PC-9 (cell line): ENCODE measurements at regions not wholly inside any gene's neighbourhood (a gene's known extent, or its start where the extent isn't known, plus 50 kb on each side); places are given as distances from the start of the nearest gene placed in this dataset.

Experiments used
- BruUV-seq: library from RNA; stranded (reverse); fragments of 400-500 nt; replicated peaks from 2 replicates; lab custom pipeline; 2021; lab: Mats Ljungman, UMichigan
- CTCF ChIA-PET: fragments of 300-600 bp; sonication (Branson Sonifier 250); formaldehyde crosslinking; loops from one replicate; lab custom pipeline; 2022; ENCODE audit warnings: antibody characterized with exemption; lab: Charles Lee
- POLR2A ChIA-PET: fragments of 300-600 bp; sonication (Branson Sonifier 250); formaldehyde crosslinking; loops from one replicate; lab custom pipeline; 2022; ENCODE audit warnings: antibody characterized with exemption; ENCODE audit not compliant: unreplicated experiment; lab: Charles Lee
- DNase-seq, 2 experiments: peaks; one replicate each; pipeline versions ENCODE4 v3.0.0 to v3.0.0-alpha.2; 2015 to 2022; ENCODE audit warnings: mixed read lengths in 1 of 2
- H2AFZ ChIP-seq: fragments of 200-600 bp; sonication (generic); 2 replicates; pipeline ENCODE4 v1.8.1; 2017; ENCODE audit warnings: antibody characterized with exemption
- H3F3A ChIP-seq: fragments of 200-600 bp; sonication (generic); 2 replicates; pipeline ENCODE4 v1.8.1; 2017; ENCODE audit warnings: antibody characterized with exemption, mild to moderate bottlenecking, low read depth; ENCODE audit not compliant: insufficient read depth
- H3K27ac ChIP-seq: fragments of 200-600 bp; sonication (generic); 2 replicates; pipeline ENCODE4 v1.6.1; 2016; ENCODE audit warnings: mixed run types
- H3K27me3 ChIP-seq: fragments of 200-600 bp; sonication (generic); 2 replicates; pipeline ENCODE4 v1.6.1; 2016; ENCODE audit warnings: low read depth, mixed run types; ENCODE audit not compliant: insufficient read depth
- H3K36me3 ChIP-seq: fragments of 200-600 bp; sonication (generic); 2 replicates; pipeline ENCODE4 v1.6.1; 2016; ENCODE audit warnings: low read depth, mixed run types
- H3K4me1 ChIP-seq: fragments of 200-600 bp; sonication (generic); replicated peaks from 2 replicates; pipeline ENCODE4 v1.6.1; 2016; ENCODE audit warnings: mixed run types; ENCODE audit not compliant: insufficient read depth
- H3K4me2 ChIP-seq: fragments of 200-600 bp; sonication (generic); 2 replicates; pipeline ENCODE4 v1.6.1; 2017; ENCODE audit warnings: mixed run types
- H3K4me3 ChIP-seq: fragments of 200-600 bp; sonication (generic); 2 replicates; pipeline ENCODE4 v1.6.1; 2016; ENCODE audit warnings: mixed run types
- H3K79me2 ChIP-seq: fragments of 200-600 bp; sonication (generic); 2 replicates; pipeline ENCODE4 v1.6.1; 2017; ENCODE audit warnings: low read depth, mixed run types
- H3K9me2 ChIP-seq: fragments of 200-600 bp; sonication (generic); 2 replicates; pipeline ENCODE4 v1.8.1; 2017; ENCODE audit warnings: mild to moderate bottlenecking; ENCODE audit not compliant: insufficient read depth
- H3K9me3 ChIP-seq: fragments of 200-600 bp; sonication (generic); 2 replicates; pipeline ENCODE4 v1.8.1; 2016; ENCODE audit warnings: low read depth; ENCODE audit not compliant: insufficient read depth
- H4K20me1 ChIP-seq: fragments of 200-600 bp; sonication (generic); 2 replicates; pipeline ENCODE4 v1.8.1; 2017; ENCODE audit not compliant: insufficient read depth
- EZH2 ChIP-seq: fragments of 200-600 bp; sonication (generic); IDR thresholded peaks from 2 replicates; pipeline ENCODE4 v1.8.0; 2017; ENCODE audit warnings: antibody characterized with exemption, low read depth
- intact Hi-C: fragments of 100-400 bp; cut with micrococcal nuclease; formaldehyde crosslinking; loops from one replicate; pipeline ENCODE4 v1.10.0; 2022; ENCODE audit not compliant: unreplicated experiment
- TF ChIP-seq, protein P1 (sequence below): fragments of 200-600 bp; sonication (generic); conservative IDR thresholded peaks from 2 replicates; pipeline ENCODE4 v1.6.1; 2017; ENCODE audit warnings: mixed run types, antibody characterized with exemption, mild to moderate bottlenecking, moderate library complexity

DNA sequence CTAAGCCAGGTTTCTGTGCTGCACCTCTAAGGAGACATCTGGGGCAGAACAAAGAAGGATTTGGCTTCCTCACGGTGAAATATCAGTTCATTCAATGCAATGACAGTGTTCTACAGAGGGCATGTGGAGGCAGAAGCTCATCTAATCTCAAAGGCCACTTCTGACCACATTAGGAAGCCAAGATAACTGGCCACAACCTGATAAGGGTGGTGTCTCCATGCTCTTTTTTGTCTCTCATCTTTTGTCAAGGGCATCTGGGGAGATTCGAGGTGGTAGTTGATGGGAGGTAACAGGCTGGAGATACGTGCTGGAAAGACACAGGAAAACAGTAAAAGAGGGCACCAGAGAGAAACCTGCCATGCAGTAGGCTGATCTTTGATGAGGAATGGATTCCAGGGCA is 303.9 kb downstream of the LRATD1 start:
- BruUV-seq = no TSS peak
- POLR2A ChIA-PET = no interaction called here
- H2AFZ ChIP-seq = no peak overlapping the region
- no peak overlapping the region for H3K27ac ChIP-seq
- intact Hi-C loops = no loop called here
- no peaks in the 10 kb centered on the region for H4K20me1 ChIP-seq
- no peak for DNase-seq
- H3K4me1 ChIP-seq = no peaks in the 10 kb centered on the region
- H3K9me3 ChIP-seq = no peaks in the 10 kb centered on the region
- CTCF ChIA-PET = no interaction called here
- H3F3A ChIP-seq = no peaks in the 10 kb centered on the region
- H3K36me3 ChIP-seq = no peaks in the 10 kb centered on the region
- H3K9me2 ChIP-seq = no peaks in the 10 kb centered on the region
- no peaks in the 10 kb centered on the region for H3K79me2 ChIP-seq
- no peak overlapping the region for H3K4me2 ChIP-seq
- TF ChIP-seq EZH2 = no peak
- TF ChIP-seq, protein P1, sequence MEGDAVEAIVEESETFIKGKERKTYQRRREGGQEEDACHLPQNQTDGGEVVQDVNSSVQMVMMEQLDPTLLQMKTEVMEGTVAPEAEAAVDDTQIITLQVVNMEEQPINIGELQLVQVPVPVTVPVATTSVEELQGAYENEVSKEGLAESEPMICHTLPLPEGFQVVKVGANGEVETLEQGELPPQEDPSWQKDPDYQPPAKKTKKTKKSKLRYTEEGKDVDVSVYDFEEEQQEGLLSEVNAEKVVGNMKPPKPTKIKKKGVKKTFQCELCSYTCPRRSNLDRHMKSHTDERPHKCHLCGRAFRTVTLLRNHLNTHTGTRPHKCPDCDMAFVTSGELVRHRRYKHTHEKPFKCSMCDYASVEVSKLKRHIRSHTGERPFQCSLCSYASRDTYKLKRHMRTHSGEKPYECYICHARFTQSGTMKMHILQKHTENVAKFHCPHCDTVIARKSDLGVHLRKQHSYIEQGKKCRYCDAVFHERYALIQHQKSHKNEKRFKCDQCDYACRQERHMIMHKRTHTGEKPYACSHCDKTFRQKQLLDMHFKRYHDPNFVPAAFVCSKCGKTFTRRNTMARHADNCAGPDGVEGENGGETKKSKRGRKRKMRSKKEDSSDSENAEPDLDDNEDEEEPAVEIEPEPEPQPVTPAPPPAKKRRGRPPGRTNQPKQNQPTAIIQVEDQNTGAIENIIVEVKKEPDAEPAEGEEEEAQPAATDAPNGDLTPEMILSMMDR = no peak
- H3K4me3 ChIP-seq = no peak overlapping the region
- H3K27me3 ChIP-seq = no peaks in the 10 kb centered on the region

DNA sequence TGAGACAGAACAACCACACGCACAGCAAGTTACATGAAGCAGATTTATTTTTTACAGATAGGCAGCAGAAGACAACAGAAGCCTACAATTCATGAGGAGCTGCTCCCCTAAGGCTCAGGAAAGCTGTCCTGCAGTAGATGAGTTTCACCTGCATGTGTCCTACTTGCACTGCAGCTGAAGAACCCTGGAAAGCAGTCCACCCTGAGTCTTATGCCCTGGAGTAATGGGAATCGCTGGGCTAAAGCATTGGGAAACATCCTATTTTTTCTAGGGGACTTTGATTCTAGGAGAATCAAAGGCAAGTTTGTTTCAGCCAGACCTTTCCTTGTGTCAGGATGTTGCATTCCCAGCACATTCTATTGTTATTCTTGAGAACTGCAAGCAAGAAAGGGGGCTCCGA is 304.8 kb downstream of the LRATD1 start:
- Histone ChIP-seq H3K4me2 (no peak overlapping the region), H3K9me3 (no peaks in the 10 kb centered on the region), H3F3A (no peaks in the 10 kb centered on the region), H4K20me1 (no peaks in the 10 kb centered on the region), H2AFZ (no peak overlapping the region), H3K79me2 (no peaks in the 10 kb centered on the region), H3K27me3 (no peaks in the 10 kb centered on the region), H3K9me2 (no peaks in the 10 kb centered on the region), H3K4me3 (no peak overlapping the region), H3K27ac (no peak overlapping the region), H3K4me1 (no peaks in the 10 kb centered on the region), H3K36me3 (no peaks in the 10 kb centered on the region)
- CTCF ChIA-PET = no interaction called here
- TF ChIP-seq, protein P1 = no peak
- DNase-seq = no peak
- POLR2A ChIA-PET = no interaction called here
- no TSS peak for BruUV-seq
- intact Hi-C loops = no loop called here

DNA sequence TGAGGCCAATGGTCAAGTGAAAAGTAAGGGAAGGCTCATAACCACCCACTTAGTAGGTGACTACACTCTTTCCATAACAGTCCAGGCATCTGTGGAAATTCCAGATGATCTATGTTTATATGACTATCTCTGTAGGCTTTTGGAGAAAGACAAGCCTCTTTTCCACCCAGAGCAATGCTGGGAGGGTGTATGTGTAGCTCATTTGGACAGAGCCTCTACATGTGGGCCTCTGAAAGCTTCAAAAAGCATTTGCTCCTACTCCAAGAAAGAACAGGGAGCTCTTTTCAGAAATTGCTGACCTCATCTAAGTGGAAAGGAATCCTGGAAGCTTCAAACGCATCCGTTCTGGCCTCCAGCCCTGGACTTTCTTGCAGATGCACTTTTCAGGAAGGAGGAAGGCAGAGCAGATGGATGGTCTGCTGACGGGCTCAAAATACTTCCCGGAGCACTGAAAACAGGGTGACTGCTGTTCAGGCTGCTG is 308.7 kb downstream of the LRATD1 start:
- Histone ChIP-seq H4K20me1 (no peaks in the 10 kb centered on the region), H3K9me3 (no peaks in the 10 kb centered on the region), H3K36me3 (no peaks in the 10 kb centered on the region), H3K4me1 (no peaks in the 10 kb centered on the region), H3K27me3 (no peaks in the 10 kb centered on the region), H3K27ac (no peak overlapping the region), H3K9me2 (no peaks in the 10 kb centered on the region), H3K79me2 (no peaks in the 10 kb centered on the region), H3K4me2 (no peak overlapping the region), H2AFZ (no peak overlapping the region), H3F3A (no peaks in the 10 kb centered on the region), H3K4me3 (no peak overlapping the region)
- ChIA-PET POLR2A (no interaction called here), CTCF (no interaction called here)
- no peak for DNase-seq
- BruUV-seq = no TSS peak
- TF ChIP-seq EZH2 = no peak
- TF ChIP-seq, protein P1 = no peak
- intact Hi-C loops = no loop called here
